C4-2B (cell line): ENCODE measurements at regions not wholly inside any gene's neighbourhood (a gene's known extent, or its start where the extent isn't known, plus 50 kb on each side); places are given as distances from the start of the nearest gene placed in this dataset.
"Not testable (repeated sequence)": the region's sequence is repeated elsewhere in the genome, so short reads cannot be mapped to it uniquely, and the experiment has no call there.

ENCODE experiments used
- ZFX ChIP-seq: fragments of 450-650 bp; IDR thresholded peaks from 2 replicates; pipeline ENCODE4 v1.6.1; 2017
- TF ChIP-seq, protein P1 (sequence below): fragments of 450-650 bp; conservative IDR thresholded peaks from 2 replicates; pipeline ENCODE4 v1.5.1; 2017; ENCODE audit warnings: mild to moderate bottlenecking

DNA sequence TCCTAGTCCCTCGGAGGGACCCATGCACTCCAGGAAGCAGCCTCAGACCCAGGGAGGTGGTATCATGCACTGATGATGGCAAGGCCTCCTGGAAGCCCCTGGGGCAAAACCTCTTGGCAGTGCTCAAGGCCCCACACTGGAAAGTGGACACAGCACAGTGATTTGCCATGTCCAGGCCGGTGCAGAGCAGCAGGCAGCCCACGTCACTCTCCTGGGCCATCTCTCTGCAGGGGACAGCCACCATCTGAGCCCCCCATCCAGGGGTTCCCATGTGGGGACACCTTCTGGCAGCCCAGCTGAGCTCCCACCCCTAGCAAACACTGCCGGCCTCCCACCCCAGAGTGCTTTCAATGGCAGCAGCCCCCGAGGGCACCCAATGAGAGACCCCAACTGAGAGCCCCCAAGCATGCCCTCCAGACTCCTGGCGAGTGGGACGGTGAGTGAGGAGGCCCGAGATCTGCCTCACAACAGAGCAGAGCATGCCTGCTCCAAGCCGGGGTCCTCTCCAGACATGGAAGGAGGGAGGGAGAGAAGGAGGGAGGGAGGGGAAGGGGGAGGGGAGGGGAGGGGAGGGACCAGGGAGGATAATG is 116.5 kb upstream of the FOXD4L5 start:
- TF ChIP-seq, protein P1, sequence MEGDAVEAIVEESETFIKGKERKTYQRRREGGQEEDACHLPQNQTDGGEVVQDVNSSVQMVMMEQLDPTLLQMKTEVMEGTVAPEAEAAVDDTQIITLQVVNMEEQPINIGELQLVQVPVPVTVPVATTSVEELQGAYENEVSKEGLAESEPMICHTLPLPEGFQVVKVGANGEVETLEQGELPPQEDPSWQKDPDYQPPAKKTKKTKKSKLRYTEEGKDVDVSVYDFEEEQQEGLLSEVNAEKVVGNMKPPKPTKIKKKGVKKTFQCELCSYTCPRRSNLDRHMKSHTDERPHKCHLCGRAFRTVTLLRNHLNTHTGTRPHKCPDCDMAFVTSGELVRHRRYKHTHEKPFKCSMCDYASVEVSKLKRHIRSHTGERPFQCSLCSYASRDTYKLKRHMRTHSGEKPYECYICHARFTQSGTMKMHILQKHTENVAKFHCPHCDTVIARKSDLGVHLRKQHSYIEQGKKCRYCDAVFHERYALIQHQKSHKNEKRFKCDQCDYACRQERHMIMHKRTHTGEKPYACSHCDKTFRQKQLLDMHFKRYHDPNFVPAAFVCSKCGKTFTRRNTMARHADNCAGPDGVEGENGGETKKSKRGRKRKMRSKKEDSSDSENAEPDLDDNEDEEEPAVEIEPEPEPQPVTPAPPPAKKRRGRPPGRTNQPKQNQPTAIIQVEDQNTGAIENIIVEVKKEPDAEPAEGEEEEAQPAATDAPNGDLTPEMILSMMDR, result not testable (repeated sequence)
- TF ChIP-seq ZFX, result not testable (repeated sequence)
